GM18867 (cell line): ENCODE measurements at regions not wholly inside any gene's neighbourhood (a gene's known extent, or its start where the extent isn't known, plus 50 kb on each side); places are given as distances from the start of the nearest gene placed in this dataset.

Experiments
- ATAC-seq: cut with Tn5 transposase; IDR thresholded peaks from one replicate; pipeline ENCODE4 v1.9.1; 2021; ENCODE audit warnings: mild to moderate bottlenecking, moderate library complexity; ENCODE audit not compliant: unreplicated experiment

DNA sequence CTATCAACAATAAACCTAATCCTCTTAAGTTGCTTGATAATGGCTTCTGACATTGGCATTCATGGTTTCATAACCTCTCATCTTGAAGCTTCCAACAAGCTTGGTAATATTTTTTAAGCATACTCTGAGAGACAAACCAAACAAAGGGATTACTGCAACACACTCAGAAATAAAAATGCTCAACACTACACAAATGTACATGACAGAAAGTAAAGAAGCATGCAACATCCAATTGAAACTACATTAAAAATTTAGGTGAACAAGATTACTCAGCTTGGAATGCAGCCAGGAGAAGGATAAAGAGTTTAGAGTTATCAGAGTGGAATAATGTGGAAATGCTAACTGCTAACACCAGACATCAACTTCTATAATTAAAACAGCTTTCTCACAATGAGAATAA is 1136.6 kb upstream of the PABPC4L start:
- no peak for ATAC-seq

DNA sequence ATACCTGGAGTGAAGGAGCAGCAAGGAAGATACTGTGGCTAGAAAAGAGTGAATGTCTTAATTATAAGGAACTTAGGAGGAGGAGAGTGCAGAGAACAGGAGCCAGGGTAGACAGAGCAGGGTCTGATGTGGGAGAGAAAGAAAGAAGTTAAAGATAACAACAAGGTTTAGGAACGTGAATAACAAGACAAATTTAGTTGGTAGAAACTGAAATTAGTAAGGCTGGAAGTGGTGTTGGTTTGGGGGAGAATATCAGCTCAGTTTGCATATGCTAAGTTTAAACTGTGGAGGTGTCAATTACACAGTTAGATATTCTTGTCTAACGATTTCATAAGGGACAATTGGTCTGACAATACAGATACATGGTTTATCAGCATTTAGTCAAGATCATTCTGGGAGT is 1123.7 kb upstream of the PABPC4L start:
- no peak for ATAC-seq

DNA sequence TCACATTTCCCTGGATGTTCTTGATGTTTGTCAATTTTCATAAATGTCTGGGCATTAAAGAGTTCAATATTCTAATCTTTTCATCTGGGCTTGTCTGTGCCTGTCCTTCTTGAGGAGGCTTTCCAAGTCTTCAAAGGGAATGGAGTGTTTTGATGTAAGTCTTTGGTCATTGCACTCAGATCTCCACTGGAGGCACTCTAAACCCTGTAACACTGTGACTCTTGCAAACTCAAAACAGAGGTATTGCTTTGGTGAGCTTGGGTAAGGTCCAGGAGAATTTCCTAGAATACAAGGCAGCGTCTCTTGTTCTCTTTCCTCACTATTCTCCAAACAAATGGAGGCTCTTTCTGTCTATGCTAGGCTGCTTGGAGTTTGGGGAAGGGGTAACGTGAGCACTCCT is 1118.1 kb upstream of the PABPC4L start:
- no peak for ATAC-seq

DNA sequence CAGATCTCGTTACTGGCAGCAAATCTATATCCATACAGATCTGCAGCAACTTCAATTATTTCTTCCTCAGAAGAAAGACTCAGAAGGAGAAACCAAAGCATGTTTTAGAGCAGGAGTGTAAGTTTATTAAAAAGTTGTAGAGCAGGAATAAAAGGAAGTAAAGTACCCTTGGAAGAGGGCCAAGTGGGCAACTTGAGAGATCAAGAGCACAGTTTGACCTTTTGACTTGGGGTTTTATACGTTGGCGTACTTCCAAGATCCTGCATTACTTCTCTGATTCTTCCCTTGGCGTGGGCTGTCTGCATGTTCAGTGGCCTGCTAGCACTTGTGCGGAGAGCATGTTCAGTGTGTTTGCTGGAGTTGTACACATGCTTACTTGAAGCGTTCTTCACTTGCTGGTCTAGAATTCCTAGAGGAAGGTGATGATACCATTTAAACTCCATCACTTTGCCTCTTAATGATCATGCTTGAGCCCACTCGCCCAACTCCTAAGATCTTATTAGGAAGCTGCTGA is 1114.7 kb upstream of the PABPC4L start:
- ATAC-seq, result no peak

DNA sequence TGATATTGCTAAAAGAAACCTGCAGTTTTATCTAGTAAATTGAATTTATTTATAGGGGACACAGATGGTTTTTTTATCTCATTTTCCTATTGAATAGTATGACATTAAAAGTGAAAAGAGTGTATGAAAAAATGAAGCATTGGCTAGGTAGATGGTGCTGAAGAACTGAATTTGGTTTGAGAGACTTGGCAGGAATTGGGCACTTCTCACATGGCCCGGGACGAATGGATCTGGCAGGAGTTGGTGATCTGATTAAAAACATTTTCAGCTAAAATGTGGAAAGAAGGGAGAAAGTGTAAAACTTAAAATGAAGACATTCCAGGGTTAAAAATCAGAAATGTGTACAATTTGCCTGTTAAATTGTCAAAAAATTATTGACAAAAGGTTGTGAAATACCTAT is 1088.5 kb upstream of the PABPC4L start:
- no peak for ATAC-seq

DNA sequence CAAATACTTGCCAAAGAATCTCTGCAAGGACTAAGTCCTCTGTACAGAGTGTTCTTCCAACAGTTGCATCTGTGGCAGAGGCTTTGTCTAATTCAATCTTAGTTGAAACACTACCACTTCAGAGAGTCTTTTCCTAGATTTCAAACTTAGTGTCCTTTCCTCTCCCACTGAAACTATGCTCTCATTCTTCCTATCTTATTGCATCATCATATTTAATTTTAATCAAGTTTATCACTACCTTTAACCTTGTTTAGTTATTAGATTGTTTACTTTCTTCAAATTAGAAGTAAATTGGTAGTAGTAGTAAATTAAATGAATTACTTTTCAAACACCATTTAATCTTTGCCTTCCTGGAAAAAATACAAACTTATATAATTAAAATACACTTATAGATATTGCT is 1082.3 kb upstream of the PABPC4L start:
- no peak for ATAC-seq

DNA sequence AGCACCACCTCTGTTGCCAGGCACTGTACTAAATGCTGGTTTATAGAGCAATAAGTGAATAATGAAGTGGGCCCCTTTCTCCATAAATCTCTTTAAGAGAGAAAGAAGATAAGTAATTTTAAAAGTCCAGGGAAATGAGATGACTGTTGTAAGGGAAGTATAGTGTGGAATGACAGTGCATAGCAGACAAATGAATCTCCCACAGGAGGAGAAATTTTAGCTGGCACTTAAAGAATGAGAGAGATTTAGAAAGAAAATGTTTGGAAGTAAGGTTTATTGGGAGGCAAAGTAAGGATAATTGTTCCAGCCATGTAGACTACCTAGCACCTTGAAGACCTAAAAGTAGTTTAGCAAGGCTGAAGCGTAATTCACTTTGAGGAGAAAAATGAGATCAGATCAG is 1081.1 kb upstream of the PABPC4L start:
- no peak for ATAC-seq

DNA sequence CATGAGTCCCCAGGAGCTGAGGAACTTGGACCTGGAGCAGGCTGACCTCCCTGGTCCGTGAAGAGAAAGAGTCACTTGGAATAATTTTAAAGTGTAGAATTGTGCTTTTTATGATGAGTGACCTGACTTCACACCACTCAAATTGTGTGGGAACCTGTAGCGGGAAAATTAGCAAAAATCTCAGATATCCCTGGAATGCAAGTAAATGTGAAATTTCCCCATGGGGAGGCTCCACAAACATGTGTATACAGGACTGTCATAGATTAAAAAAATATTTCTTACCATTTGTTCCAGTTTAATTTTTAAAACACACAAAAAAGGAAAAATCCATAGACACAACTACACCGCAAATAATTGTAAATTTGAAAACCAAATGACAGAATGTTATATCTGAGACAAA is 1079.6 kb upstream of the PABPC4L start:
- ATAC-seq, result no peak

DNA sequence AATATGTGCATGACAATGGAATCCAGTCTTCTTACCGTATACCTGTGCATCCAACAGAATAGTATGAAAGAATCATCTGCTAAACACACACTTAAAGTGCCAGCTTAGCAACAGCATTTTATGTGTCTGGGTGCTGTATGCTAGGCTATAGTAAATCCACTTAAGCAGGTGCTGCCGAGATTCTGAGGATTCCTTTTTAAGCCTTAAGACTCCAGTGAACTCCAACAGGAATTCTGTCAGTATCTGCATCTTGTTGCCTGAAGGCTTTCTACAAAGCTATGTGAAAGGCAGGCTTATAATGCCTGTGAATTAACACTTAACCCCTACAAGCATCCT is 1076.4 kb upstream of the PABPC4L start:
- no peak for ATAC-seq

DNA sequence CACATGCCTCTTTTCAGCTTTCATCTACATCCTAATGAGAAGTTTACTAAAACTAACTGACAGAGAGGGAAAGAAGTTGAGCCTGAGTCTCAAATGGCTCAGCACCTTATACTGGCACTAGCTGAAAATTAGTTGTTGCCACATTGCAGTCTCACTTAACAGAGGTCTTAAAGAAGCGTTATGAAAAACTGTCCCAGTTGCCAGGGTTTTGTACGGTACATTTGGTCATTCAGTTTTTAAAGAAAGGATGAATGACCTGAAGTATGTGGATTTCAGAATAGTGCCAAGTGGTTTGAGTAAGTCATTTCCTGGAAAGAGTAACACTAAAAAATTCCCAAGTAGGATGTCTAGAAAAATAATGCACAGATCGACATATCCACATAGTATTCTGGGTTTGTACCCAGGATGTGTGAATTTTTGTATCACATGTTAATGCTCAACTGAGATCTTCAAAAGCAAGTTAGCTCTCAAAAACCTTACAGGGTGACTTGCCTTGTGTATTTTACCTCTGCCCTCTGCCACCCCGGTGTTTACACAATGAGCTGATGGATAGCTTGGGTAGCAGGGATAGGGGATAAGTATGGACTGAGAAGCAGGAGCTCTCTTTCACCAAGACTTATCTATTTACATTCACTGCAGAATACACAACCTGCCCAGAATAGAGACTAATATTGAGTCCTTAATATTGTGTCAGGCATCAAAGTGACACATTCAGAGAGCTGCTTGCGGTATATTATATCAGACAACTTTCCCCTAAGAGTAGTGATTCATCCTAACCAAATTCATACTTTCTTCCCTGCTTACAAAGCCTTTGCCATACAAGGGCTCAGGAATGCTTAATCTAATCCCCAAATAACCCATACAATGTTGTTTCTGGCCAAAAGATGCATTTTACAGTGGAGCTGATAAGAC is 1075.7 kb upstream of the PABPC4L start:
- no peak for ATAC-seq

DNA sequence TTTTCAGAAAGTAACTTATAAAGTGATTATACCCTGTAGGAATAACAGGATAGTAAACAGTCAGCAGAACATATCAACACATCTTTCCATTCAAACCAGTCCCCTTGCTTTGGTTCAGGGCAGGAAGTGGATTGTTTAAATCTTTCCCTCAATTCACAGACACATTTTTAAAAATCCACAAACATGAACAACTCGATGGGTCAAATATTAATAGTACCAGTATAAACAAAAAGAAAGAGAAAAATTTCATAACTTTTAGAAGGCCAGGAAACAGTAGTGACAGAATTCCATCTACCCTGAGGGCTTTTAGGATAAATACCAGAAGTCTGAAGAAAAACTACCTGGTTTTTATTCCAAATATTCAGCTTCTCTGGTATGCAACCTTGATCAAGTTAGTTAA is 1072.8 kb upstream of the PABPC4L start:
- ATAC-seq, result no peak

DNA sequence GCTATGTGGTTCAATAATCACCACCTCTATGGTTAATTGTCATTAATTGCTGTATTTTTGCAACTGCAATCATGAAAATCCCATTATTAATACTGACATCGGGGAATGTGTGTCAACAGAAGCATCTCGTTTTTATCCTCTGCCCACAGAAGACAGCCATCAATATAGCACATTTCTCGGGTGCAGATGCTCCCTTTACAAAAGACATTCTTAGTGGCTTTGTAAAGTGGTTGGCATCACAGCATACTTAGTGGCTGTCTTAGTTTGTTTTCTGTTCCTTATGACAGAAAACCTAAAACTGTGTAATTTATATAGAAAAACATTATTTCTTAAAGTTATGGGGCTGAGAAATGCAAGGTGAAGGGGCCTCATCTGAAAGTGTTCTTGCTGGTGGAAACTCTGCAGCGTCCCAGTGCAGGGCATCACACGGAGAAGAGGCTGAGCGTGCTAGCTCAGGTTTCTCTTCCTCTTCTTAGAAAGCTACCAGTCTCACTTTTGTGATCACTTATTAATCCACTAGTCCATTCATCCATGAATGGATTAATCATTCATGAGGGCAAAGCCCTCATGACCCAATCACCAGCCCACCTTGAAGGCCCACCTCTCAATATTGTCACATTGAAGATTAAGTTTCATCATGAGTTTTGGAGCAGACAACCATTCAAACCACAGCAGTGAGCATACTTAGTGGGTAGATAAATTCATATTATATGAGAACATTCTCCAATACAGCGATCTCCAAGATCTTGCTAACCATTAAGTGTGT is 1067.7 kb upstream of the PABPC4L start:
- ATAC-seq, result peak; percentile 75

DNA sequence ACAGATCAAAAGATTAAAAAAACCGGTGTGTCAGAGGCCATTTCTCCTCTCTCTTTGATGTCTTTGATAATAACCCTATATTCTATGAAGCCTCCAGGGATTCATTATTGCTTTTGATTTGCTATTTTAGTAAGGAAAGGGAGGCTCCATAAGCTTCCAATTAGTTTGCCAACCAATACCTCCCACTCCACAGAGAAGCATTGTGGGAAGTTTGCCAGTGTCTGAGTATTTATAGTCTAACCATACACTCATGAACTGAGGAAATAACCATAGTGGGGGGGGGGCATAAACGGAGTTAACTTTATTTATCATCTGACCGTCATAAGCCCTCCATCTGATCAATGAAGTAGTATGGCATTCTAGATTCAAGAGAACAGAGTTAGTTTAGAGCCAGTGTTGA is 1066.8 kb upstream of the PABPC4L start:
- ATAC-seq, result no peak

DNA sequence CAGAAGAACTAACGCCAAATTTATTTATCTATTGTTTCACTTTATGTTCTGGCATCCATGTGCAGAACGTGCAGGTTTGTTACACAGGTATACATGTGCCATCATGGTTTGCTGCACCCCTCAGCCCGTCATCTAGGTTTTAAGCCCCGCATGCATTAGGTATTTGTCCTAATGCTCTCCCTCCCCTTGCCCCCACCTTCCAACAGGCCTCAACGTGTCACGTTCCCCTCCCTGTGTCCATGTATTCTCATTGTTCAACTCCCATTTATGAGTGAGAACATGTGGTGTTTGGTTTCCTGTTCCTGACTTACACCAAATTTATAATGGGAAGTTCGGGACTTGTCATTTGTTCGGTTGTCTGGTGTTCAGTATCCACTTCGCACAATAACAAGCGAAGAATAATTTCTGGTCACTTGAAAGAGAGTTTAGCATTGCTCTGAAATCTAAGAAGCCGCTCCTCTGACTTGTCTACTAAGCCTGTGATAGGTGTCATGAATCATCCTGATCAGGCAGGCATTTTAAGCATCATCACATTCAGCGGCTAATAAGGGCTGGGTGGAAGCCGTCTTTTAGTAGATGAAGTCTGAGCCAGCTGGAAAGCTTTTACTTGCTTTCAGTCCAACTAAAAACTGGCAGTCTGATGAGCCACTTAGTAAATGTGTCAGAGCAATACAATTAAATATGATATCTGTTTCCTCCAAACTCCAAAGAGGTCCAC is 1065.7 kb upstream of the PABPC4L start:
- ATAC-seq, result no peak

DNA sequence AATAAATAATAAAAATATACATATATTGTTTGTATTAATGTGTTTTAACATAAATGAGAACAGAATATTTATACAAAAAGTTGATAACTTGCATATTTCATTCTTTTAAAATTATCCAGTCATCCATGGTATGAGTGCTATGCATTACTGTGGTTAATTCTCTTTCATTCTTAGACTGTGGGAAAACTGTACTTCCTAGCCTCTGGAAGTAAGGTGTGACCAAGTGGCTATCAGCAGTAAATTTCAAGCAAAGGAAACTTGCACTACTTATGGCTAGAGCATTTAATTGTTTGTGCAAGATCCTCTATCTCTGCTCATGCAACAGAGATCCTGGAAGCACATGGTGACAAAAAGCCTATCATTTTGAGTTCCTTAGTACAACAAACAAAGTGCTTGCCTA is 1054.5 kb upstream of the PABPC4L start:
- no peak for ATAC-seq

DNA sequence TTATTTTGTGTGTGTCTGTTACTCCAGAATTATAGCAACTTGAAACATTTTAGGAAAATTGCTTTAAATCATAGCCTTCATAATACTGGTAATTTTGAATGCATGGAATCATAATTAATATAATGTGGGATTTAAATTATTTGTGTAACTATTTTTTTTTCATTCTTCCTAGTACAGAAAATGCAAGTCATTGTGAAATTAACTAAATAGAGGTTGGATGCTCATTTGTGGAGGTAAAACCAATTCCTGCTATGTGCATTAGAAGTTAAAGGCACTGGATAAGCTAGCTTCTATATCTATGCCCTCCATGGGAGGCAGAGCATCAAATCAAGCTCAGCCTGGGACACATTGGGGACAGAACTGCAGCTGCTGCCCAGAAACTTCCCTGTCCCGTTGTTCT is 1048.5 kb upstream of the PABPC4L start:
- no peak for ATAC-seq

DNA sequence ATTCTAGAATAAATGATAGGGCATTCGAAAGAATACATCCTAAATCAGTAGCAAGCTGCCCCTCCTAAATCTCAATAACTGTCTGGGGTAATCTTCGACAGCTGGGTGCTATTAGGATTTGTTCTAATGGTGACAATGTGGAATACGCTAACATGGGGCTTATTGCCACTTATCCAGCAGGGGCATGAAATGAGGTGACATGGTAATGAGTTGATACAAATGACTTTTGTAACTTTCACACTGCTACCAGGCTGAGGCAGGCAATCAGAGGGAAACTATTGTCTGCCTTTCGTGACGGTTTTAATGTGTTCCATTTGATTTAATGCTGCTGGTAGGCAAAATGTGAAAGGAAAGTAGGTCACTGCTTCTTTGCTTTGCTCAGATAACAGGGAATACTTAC is 1047.4 kb upstream of the PABPC4L start:
- ATAC-seq, result no peak

DNA sequence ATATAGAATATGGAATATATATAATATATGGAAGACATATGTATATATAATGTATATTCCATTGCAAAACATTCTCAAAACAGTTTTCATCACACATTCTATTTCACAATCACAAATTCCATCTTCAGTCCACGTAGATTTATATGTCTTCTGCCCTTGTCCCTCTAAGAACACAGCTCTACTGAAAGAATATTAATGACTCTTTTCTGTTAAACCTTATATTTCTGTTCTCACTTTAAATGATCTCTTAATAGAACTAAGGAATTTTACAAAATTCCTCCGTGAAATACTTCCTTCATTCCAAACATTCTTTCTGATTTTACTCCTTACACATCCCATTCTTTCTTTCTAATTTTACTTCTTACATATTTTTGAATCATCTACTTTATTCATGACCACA is 1043.1 kb upstream of the PABPC4L start:
- no peak for ATAC-seq

DNA sequence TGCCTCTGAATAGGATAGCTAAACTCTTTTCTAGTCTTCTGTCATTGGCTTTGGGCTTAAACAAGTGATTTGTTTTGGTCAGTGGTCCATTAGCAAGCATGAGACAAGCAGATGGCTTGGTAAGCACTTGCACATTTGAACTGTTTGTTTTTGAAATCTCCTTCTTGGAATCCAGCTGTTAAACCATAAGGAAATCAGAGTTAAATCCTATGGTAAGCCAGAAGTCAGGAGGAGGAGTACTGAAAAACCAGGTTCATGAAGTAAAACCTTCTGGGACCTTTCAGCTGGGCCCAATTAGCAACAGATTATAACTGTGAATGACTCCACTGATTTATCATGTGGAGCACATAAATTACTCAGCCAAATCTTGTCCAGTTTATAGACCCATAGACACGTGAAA is 1042.5 kb upstream of the PABPC4L start:
- ATAC-seq, result no peak

DNA sequence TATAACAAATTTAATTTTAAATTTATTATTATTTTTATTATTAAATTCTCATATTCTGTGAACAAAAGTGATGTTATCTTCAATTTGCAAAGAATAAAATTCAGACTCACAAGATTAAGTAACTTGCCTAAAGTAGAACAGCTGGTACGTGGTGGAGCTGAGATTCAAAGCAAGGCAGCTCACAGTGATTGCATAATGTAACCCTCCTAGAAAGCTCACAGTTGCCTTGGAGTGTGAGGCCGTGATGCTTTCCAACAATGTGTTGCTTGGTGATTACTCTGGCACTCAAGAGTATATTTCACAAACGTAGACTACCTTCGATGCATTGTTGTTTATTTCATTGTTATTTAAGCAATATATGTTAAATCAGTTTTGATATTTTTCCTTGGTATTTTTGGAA is 1039.2 kb upstream of the PABPC4L start:
- ATAC-seq, result no peak

DNA sequence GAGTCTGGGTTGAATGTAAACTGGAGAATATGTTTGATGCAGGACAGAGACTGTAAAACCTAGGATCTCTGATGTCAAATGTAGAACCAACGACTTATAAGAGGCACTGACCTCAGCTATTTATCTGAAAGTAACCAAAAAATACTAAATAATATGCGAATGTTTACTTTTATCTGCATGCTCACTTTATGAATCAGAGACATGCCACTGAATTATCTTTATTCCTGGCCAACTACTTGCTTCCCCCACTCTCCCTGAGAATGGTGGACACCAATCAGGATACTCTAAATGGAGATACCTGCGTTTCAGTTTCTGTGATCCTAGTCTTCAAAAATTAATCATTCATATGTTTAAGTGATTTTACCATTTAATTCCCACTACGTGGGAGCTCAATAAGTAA is 1038.4 kb upstream of the PABPC4L start:
- ATAC-seq, result no peak

DNA sequence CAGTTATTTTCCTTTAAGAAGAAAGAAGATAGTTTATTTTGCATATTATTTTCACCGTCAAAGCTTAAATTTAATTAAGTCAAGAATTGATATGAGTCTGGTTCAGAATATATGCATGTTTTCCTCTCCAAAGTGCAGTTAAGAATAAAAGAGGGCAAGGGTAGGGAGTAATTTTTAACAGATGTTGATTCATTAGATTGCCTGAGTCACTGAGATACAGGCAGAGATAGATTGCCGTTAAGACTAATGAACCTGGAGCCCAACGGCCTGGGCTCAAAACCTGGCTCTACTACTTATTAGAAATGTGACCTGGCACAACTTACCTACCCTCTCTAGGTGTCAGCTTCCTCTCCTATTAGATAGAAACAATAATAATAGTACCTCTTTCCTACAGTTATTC is 1037.4 kb upstream of the PABPC4L start:
- ATAC-seq, result no peak
